ENCODE measurements at regions not wholly inside any gene's neighbourhood (a gene's known extent, or its start where the extent isn't known, plus 50 kb on each side); places are given as distances from the start of the nearest gene placed in this dataset.
"Not testable (repeated sequence)": the region's sequence is repeated elsewhere in the genome, so short reads cannot be mapped to it uniquely, and the experiment has no call there.

DNA sequence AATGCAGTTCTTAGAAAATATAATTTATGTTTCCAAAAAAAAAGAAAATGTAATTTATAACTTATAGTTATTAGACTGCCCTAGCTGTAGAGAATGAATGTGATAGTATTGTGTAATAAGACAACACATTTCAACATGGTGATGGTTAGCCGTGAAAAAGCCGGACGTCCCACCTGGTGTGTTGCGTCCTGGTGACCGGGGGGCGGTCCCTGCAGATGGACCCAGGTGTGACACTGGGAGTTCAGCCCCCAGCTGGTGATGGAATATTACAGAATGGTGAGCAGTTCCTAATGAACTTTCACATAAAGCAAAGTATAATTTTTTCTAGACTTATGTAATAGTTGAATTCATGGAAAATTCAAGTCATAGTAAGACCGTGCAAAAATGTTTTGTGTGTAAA is 132.8 kb downstream of the LAT start:
- H3K4me3 ChIP-seq (replicated peaks in 1 of 2; ENCODE audit: low read depth in 2 of 2, low read length in 2 of 2): no peak overlapping the region
- no peak for DNase-seq (ENCODE audit: low read depth in 2 of 2)
- TF ChIP-seq, protein P1, sequence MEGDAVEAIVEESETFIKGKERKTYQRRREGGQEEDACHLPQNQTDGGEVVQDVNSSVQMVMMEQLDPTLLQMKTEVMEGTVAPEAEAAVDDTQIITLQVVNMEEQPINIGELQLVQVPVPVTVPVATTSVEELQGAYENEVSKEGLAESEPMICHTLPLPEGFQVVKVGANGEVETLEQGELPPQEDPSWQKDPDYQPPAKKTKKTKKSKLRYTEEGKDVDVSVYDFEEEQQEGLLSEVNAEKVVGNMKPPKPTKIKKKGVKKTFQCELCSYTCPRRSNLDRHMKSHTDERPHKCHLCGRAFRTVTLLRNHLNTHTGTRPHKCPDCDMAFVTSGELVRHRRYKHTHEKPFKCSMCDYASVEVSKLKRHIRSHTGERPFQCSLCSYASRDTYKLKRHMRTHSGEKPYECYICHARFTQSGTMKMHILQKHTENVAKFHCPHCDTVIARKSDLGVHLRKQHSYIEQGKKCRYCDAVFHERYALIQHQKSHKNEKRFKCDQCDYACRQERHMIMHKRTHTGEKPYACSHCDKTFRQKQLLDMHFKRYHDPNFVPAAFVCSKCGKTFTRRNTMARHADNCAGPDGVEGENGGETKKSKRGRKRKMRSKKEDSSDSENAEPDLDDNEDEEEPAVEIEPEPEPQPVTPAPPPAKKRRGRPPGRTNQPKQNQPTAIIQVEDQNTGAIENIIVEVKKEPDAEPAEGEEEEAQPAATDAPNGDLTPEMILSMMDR (IDR thresholded peaks at IDR 0.05; ENCODE audit: low read depth, low read length): no peak

DNA sequence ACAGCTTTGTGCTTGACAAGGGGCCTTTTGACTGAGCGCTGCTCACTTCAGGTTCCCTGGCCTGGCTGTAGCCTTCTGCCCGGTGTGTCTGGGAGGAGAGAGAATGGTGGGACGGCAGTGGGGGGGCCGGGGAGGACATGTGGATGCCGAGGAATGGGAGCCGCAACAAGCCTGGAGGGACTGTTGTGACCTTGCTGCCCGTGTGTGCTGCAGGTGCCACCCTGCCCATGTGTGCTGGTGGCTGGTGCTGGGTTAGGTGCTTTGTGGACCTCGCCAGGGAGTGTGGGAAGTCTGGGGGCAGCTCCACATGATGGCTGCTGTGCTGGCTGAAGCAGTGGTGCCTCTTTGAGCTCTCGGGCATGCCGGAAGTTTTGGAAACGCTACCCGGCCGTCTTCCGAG is 132.1 kb downstream of the LAT start:
- H3K4me3 ChIP-seq (replicated peaks in 1 of 2; ENCODE audit: low read depth in 2 of 2, low read length in 2 of 2): no peak overlapping the region
- TF ChIP-seq, protein P1 (IDR thresholded peaks at IDR 0.05; ENCODE audit: low read depth, low read length): no peak

DNA sequence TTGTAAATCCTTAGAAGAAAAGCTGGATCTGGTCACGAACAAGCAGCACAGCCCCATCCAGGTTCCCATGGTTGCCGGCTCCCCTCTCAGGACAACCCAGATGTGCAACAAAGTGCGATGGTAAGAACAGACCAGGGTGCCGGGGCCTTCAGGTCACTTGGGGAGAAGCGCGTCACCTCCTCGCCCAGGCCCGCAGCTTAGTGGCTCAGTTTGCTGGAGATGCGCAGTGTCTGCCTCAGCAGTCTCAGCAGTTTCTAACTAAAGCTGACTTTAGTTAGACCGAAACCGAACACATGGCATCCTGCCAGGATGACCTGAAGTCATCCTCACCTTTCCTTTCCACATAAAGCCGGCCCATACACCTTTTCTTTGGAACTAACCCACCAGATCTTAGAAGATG is 131.4 kb downstream of the LAT start:
- not testable (repeated sequence) for DNase-seq (ENCODE audit: low read depth in 2 of 2); H3K4me3 ChIP-seq (replicated peaks in 1 of 2; ENCODE audit: low read depth in 2 of 2, low read length in 2 of 2)

More for the DNA sequence above, 132.1 kb downstream of the LAT start:
- no peak for DNase-seq (ENCODE audit: low read depth in 2 of 2)

DNA sequence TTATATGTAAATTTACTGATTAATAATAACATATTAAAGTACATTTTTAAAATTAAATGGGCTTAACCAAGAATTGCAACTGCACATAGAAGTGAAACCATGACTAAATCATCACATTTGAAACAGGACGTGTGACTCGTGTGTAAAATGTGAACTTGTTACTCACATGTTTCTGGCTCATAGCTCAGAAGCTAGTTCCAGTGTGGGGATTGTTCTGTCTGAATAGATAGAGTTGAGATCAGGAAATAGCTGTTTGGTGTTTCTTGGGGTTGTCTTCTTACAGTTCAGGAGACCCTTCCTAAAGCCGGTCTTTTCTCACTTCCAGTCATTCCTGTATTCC is 130.9 kb downstream of the LAT start:
- DNase-seq (ENCODE audit: low read depth in 2 of 2): peak; percentile 25 to 51
- H3K4me3 ChIP-seq (replicated peaks in 1 of 2; ENCODE audit: low read depth in 2 of 2, low read length in 2 of 2): not testable (repeated sequence)

DNA sequence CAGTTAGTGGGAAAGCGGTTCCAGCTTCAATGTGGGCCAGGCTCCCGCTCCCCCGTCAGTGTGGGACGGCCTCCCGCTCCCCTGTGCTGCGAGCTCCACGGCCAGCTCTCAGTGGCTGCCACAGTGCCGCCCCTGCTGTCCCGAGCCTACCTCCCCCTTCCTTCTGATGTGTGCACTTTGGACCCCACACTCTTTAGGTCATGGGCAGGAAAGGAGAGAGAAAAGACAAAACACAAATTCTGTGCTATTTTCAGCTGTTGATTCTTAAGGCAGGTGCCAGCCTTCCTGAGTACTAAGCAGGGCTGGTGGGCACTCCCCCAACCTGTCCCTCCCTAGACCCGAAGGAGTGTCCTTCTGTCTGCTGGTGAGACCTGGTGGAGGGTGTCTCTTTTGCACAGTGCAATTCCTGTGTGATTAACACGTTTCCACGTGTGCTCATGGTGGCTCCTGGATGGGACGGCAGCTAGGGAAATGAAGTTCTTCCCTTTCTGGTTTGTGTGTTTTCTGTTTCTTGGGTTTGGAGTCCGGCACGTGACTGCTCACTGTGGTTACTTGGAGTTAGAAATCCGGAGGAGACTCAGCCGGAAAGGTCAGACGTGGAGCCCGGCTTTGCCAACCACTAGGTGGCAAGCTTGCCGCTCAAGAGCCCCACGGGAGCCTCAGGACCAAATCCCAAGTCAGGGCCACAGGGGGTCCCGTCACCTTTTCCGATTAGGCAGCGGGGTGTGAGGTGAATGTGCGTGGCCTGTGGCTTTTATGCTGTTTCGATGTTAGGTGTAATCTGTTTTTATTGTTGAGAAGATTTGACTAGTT is 130.3 kb downstream of the LAT start:
- TF ChIP-seq, protein P1 (IDR thresholded peaks at IDR 0.05; ENCODE audit: low read depth, low read length): peak; percentile 68
- H3K4me3 ChIP-seq (replicated peaks in 1 of 2; ENCODE audit: low read depth in 2 of 2, low read length in 2 of 2): not testable (repeated sequence)
- DNase-seq (ENCODE audit: low read depth in 2 of 2): peak; percentile 69 to 84

DNA sequence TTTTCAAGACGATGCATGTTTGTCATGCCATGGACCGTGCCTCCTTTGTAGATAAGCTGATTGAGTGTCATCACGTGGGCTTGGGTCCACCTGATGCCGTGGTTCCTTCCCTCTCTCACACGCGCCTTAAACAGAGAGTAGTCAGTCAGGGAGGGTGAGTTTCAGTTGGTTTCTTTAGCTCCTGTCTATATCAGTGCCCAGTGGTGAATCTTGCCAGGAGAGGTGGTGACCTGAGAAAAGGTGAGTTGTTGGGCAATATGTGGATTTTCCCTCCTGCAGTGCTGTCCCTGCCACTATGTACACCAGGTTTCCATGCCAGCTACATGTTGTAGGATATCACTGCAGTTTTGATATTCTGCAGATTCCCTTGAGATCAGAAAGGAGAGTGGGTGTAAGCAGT is 129.7 kb downstream of the LAT start:
- no peak overlapping the region for H3K4me3 ChIP-seq (replicated peaks in 1 of 2; ENCODE audit: low read depth in 2 of 2, low read length in 2 of 2)
- TF ChIP-seq, protein P1 (IDR thresholded peaks at IDR 0.05; ENCODE audit: low read depth, low read length): no peak
- DNase-seq (ENCODE audit: low read depth in 2 of 2): peak in 1 of 2 donors; percentile 1

DNA sequence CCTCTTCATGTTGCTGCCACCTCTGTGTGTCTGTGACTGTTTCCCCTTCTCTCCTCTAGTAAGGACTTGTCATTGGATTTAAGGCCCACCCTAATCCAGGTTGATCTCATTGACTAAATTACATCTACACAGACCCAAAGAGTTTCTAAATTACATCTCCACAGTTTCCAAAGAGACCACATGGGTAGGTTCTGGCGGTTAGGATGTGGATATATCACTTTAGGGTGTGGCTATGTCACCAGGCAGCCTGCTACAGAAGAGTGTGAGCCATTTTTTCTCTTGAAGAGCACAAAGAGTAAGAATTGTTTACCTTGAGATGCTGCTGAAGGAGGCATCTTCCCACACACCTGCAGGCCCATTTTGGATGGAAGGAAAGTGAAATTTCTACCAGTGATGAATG is 128.6 kb downstream of the LAT start:
- DNase-seq (ENCODE audit: low read depth in 2 of 2): not testable (repeated sequence)

DNA sequence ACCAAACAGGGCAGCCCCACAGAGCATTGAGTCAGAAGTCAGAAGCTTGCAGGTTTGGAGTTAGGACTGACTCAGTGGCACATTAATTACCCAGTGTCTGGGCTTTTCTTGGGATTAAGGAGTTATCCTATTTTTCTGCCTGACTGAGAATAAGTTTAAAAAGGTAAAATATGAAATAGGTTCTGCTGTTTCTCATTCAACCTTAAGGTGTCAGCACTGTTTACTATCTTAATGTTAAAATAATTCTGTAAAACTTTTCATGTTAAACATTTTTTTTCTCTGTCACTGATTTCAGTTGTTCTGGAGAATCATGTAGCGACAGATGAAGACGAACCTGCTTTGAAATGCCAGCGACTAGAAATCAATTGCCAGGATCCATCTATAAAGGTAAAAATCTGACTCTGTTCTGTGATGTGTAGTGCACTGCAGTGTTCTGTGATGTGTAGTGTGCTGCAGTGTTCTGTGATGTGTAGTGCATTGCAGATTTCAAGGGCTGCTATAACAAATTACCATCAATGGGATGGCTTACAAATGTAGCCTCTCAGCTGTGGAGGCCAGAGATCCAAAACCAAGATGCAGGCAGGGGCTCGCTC is 128.0 kb downstream of the LAT start:
- TF ChIP-seq, protein P1 (IDR thresholded peaks at IDR 0.05; ENCODE audit: low read depth, low read length): peak; percentile 5
- H3K4me3 ChIP-seq (replicated peaks in 1 of 2; ENCODE audit: low read depth in 2 of 2, low read length in 2 of 2): no peak overlapping the region
- DNase-seq (ENCODE audit: low read depth in 2 of 2): no peak

More for the DNA sequence above, 128.6 kb downstream of the LAT start:
- H3K4me3 ChIP-seq (replicated peaks in 1 of 2; ENCODE audit: low read depth in 2 of 2, low read length in 2 of 2): not testable (repeated sequence)

DNA sequence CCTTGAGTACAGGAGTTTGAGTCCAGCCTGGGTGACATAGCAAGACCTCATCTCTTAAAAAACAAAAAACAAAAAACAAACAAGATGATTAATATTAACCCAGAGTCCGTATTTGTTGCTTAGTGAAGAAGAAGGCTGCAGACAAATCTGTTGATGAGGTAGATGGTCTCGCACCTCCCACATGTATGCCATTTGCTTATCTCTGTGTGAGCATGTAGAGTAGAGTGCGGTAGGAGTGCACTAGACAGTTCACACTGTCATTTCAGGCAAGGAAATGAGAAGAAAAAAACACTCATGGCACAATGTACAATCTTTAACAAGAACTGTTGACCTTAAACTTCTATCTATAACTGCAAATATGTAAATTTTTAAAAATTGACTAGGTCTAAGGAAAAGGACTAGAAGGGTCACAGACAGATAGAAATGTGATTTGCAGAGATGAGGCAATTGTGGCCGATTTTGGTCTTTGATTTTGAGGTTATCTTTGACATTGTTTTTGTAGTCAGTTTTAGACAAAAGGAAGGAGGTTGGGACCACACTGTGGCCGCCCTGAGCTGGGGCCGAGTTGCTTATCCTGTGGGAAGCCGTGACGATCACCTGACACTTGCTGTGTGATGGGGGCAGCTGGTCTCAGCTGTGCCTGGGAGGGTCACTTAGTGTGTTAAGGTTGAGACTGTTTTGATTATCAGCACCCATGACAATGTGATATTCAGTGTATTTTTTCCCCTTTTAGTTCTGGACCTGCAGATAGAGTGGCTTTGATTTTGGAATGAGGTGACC is 127.2 kb downstream of the LAT start:
- H3K4me3 ChIP-seq (replicated peaks in 1 of 2; ENCODE audit: low read depth in 2 of 2, low read length in 2 of 2); DNase-seq (ENCODE audit: low read depth in 2 of 2): not testable (repeated sequence)
